Glomerular endothelial cell (primary cell): ENCODE measurements at regions not wholly inside any gene's neighbourhood (a gene's known extent, or its start where the extent isn't known, plus 50 kb on each side); places are given as distances from the start of the nearest gene placed in this dataset.

Source experiments
- DNase-seq: peaks from one replicate; pipeline ENCODE4 v3.0.0-alpha.2; 2011; ENCODE audit warnings: low read depth, low spot score; ENCODE audit errors: extremely low read depth

DNA sequence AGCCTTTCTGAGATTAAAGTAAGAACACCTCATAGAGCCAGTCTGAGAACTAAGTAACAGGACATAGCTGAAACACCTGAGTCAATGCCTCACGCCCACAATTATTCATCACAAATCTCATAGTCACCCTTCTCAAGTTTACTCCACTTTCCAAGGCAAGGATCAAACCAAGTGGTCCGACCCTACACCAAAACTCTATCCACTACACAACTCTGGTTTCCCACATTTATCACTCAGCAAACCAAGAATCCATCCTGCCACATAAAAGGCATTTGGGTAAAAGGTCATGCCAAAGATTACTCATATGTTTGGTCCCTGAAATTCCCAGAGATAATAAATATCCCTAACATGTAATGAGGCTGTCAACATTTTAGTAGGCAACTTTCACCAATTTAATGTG, 144.1 kb downstream of the RPAP3 start:
- DNase-seq = no peak

GRCh38 chr12:47560415-47560814, 145.4 kb downstream of the RPAP3 start:
- DNase-seq = no peak

DNA sequence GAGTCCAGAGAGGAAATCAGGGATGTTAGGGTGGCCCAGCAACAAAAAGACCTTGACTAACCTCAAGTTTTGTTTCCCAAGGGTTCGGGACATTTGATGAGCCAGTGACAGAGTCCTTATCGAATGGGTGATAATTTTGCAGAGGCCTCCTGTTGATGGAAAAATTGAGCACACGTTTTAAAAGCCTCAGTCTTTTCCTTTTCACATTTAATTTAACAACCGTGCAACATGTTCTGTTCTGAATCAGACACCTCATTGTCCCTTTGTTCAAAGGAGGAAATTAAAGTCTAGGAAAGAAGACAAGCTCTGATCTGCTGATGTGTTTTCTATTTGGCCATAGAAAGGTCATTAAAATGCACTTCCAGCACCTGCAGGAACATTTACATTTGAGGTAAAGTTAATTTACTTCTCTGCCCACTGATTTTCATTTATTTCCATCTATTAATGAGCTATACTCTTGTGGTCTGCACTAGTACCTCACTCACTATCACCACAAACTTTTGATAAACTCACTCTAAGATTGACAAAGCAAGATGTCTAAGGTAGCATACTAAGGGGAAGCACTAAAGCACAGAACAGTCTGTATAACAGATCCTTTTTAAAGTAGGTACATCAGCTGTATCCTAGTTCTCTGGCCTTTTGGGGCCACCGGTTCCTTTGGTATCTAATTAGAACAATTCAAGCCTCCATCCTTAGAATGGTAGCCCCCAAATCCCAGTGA, 147.0 kb downstream of the RPAP3 start:
- DNase-seq = no peak

DNA sequence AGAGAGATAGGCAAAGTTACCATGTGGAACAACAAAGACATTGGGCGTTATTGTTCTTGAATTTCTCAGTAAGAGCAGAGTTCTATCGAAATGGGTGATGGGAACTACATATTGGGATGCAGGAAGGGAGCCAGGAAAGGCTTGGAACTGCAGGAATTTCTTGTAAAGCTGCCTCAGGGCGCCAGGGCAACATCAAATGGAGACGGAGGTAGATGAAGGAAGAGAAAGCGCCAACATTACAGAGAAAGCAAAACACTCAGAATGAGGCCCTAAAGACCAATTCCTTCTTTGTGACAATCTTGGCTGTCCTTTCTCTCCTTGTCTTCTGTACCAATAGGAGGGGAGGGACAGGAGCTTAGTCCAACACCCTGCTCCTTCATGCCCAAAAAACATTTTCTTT, 148.4 kb downstream of the RPAP3 start:
- no peak for DNase-seq

- no peak for DNase-seq
Measured at GRCh38 chr12:47556261-47557030, 149.4 kb downstream of the RPAP3 start.

GRCh38 chr12:47554046-47554653, 151.7 kb downstream of the RPAP3 start:
- DNase-seq = no peak

DNA sequence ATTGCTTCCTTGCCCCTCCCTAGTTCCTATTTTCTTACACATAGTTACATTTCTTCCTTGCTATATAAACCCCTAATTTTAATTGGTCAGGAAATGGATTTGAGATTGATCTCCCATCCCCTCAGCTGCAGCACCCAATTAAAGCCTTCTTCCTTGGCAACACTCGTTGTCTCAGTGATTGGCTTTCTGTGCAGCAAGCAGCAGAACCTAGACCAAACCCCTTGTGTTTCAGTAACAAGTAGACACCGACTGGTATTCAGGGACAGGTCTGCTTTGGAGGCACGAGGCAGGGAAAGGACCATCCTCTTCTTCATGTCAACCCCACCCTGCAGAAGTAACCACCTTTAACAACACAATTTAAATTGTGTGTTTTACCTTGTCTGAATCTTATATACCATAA, 152.6 kb downstream of the RPAP3 start:
- no peak for DNase-seq

- no peak for DNase-seq
Measured at GRCh38 chr12:47551426-47551851, 154.4 kb downstream of the RPAP3 start.

- DNase-seq = no peak
Measured at GRCh38 chr12:47549258-47549657, 156.6 kb downstream of the RPAP3 start.

GRCh38 chr12:47548401-47548800, 157.4 kb downstream of the RPAP3 start:
- DNase-seq = no peak

DNA sequence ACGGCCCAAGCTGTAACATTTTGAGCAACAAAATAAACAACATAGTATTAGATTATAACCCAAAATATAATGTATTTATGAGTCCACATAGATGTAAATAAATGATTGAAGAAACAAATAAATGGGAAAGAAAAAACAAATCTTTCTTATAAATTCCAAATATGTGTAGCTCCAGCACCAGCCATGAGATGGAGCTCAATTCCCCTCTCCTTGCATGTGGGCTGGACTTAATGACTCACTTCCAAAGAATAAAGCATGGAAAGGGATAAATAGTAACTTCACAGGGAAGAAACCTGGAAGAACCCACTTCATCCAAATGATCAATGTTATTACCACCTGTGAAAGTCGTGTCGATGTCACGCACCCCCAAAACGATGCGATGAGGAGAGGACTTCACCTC, 158.8 kb downstream of the RPAP3 start:
- DNase-seq = peak; percentile 25

DNA sequence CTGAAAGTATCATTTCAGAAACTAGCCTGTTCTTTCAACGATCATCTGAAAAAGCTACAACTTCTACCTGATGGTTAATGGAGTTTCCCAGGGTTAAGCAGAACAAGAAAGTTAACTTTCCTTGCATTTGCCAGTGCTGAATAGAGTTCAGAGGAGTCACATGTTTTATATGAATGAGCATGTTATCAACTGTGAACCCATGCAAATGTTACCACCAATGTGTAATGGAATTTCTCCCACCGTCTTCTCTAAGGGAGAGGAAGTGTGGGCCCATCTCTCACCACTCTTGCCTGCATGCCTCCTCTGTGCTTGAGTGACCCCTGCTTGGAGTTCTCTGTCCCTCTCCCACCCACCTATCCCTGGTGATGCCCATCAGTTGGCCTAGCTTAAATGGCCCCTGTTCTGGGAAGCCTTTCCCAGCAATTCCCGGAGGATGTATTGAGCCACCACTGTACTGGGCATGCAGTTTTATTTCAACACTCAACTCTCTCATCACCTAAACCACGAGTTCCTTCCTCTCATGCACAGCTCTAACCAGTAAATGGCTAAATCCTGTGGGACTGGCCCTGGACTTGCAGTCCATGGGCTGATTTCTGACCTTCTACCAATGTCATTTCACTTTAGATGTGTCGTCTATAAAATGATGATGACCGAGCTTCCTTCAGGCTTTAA, 159.8 kb downstream of the RPAP3 start:
- no peak for DNase-seq

GRCh38 chr12:47534695-47535094, 171.1 kb downstream of the RPAP3 start:
- DNase-seq = no peak

DNA sequence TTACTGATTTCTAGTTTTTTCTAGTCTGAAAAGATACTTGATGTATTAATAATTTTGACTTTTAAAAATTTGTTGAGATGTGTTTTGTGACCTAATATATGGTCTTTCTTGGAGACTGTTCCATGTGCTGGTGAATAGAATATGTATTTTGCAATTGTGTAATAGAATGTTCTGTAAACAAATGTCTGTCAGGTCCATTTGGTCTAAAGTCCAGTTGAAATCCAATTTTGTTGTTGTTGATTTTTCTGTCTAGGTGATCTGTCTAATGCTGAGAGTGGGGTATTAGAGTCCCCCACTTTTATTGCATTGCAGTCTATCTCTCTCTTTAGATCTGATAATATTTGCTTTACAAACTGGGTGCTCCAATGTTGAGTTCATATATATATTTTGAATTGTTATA, 175.8 kb downstream of the RPAP3 start:
- DNase-seq = no peak

DNA sequence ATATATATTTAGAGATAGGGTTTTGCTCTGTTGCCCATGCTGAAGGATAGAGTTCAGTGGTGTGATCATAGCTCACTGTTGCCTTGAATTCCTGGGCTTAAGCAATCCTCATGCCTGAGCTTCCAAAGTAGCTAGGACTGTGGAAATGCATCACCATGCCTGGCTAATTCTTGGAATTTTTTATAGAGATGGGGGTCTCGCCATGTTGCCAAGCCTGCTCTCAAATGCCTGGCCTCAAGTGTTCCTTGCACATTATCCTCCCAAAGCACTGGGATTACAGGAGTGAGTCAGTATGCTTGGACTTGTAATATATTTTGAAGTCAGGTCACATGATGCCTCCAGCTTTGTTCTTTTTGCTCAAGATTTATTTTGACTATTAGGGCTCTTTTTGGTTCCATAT, 178.0 kb downstream of the RPAP3 start:
- DNase-seq = no peak

- DNase-seq = no peak
Measured at GRCh38 chr12:47520029-47520428, 185.8 kb downstream of the RPAP3 start.

- no peak for DNase-seq
Measured at GRCh38 chr12:47517122-47517521, 188.7 kb downstream of the RPAP3 start.

DNA sequence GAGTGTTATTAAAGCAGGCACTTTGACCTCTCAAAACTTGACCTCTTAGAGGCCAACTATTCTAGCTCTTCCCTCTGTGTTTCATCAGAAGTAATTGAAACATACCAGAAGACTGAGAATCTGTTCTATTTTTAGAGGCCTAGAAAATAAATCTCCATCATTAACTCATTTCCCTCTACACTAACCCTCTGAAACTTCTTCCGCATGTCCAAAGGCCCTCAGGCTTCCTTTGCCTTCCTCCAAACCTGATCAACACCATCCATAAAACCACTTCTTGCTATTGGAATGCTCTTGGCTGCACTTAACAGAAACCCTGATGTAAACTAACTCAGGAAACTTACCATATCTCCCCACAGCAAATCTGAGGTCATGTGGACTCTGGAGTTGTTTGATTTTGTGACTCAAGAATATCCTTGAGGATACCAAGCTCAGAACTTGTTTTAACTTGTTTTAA, 196.4 kb downstream of the RPAP3 start:
- DNase-seq = no peak

GRCh38 chr12:47507221-47507620, 198.6 kb downstream of the RPAP3 start:
- no peak for DNase-seq

DNA sequence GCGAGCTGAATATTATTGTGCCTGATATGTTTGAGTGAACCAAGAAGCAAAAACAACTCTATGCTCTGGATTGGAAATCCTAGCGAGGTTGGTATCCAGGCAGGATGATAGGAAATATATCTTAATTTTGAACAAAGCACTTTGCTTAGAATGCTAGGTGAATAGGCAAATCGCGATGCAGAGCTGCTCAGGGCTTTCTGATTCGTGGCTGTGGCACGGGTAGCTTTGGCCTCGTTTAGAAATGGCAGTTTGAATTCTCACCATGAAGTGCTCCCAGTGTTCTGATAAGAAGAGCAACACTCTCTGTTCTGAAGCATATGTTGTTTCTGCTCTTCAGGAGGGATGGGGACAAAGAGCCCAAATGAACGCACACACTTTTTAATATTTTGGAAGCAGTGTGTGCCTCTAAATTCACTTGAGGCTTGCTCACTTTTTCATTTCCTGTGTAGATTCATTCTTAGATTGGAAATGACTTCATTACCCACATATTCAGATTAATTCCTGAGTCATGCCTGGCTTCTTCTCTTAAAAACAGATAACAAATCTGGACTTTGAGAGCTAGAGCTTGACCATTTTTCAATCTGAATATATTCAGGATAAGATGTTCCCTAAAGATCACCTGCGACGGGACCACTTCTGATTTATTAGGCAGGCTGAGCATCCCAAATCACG, 200.9 kb downstream of the RPAP3 start:
- DNase-seq = no peak

DNA sequence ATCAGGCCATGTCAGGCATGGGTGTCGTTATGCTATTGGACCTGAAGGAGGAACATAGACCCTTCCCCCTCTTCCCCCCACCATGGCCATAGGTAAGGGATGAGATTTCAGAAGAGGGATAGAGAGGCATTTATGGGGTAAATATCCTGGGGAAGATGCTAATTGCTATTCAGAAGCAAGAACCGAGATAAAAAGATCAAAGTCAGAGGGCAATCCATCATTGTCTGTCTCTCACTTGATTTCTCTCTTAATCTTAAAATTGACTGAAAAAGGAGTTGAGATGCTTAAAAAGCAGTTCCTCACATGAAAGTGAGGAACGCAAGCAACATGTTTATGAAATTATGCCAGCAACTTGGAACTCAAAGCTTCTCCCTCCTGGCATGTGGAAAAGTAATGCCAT, 212.0 kb downstream of the RPAP3 start:
- no peak for DNase-seq
